HAP-1 (cell line): ENCODE measurements at regions not wholly inside any gene's neighbourhood (a gene's known extent, or its start where the extent isn't known, plus 50 kb on each side); places are given as distances from the start of the nearest gene placed in this dataset.
"Not testable (repeated sequence)": the region's sequence is repeated elsewhere in the genome, so short reads cannot be mapped to it uniquely, and the experiment has no call there.

ENCODE experiments used
- DNase-seq, 2 experiments: peaks; one replicate each; pipeline ENCODE4 v3.0.0-alpha.2; 2016 to 2020; ENCODE audit warnings: low spot score in 2 of 2
- H3K27me3 ChIP-seq: fragments of 250-450 bp; sonication (Bioruptor Pico); 2 replicates; pipeline ENCODE4 v1.5.1; 2020; ENCODE audit warnings: low read depth, mild to moderate bottlenecking, moderate library complexity
- H3K36me3 ChIP-seq: fragments of 250-450 bp; sonication (Bioruptor Pico); replicated peaks from 2 replicates; pipeline ENCODE4 v1.5.1; 2020; ENCODE audit warnings: mild to moderate bottlenecking
- H3K4me1 ChIP-seq: fragments of 250-450 bp; sonication (Bioruptor Pico); 2 replicates; pipeline ENCODE4 v1.5.1; 2020; ENCODE audit warnings: mild to moderate bottlenecking
- H3K4me3 ChIP-seq: fragments of 250-450 bp; sonication (Bioruptor Pico); 2 replicates; pipeline ENCODE4 v1.5.1; 2020; ENCODE audit warnings: mild to moderate bottlenecking, moderate library complexity
- H3K9me3 ChIP-seq: fragments of 250-450 bp; sonication (Bioruptor Pico); 2 replicates; pipeline ENCODE4 v1.5.1; 2020; ENCODE audit warnings: mild to moderate bottlenecking, moderate library complexity
- in situ Hi-C: fragments of 300-500 bp; cut with MboI; formaldehyde crosslinking; loops from 3 replicates; pipeline ENCODE4 v1.14.3; 2020; ENCODE audit warnings: low sequenced_read_pairs, inconsistent platforms, mixed read lengths

DNA sequence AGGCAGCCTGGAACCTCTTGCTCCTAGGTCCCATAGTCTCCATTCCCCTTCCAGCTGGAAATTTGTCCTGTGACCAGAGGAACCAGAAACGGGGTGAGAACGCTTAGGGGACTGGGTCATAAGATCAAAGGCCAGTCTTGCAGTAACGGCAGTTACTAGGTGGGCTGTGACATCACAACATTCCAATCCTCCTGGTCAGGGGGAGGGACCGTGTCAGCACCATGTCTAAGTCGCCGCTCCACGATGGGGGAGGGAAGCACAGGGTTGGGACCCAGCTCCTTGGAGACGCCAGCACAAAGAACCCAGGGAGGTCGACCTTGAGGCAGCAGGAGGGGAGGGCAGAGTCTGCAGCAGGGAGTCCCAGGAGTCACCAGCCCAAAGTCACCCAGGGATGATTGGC is 158.3 kb downstream of the GOLGA6L22 start:
- H3K36me3 ChIP-seq, H3K4me3 ChIP-seq, H3K9me3 ChIP-seq, in situ Hi-C loops, DNase-seq, H3K27me3 ChIP-seq, H3K4me1 ChIP-seq: not testable (repeated sequence)

DNA sequence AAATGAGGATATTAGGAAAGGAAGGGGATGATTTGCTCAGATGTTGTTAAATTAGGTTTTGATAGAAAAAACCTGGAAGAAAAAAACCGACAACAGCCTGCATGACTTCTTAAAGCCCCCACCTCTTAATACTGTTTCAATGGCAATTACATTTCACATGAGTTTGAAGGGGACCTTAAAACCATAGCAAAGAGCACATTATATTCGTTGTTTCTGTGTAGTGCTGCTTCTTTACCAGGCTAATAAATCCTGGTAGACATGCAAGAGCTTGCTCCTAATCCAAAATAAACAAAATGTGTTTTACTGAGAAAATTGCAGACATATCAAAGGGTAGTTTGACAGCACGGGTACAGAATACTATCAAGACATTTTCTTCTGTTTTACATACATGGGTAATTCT is 154.7 kb upstream of the NIPA1 start:
- H3K4me1 ChIP-seq, H3K4me3 ChIP-seq, in situ Hi-C loops, H3K36me3 ChIP-seq, H3K9me3 ChIP-seq, DNase-seq, H3K27me3 ChIP-seq: not testable (repeated sequence)

DNA sequence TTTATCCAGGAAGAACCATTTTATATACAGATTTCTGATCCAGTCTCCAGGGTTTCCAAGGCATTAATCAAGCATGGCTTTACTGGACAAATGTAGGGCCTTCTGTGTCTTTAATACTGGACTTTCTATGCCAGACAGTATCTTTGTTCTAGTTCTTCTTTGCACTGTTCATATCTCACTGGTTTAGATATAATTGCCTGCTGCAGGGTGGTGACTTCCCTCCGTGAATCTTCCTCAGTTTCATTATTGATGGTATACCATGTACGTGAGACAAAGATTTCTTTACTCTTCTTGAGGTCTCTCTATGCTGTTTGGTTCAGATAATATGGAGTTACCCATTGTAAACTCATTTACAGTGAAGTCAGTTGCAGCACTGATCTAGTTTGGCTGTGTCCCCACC is 146.5 kb upstream of the NIPA1 start:
- H3K4me1 ChIP-seq, H3K27me3 ChIP-seq, H3K4me3 ChIP-seq, DNase-seq, H3K9me3 ChIP-seq, in situ Hi-C loops, H3K36me3 ChIP-seq: not testable (repeated sequence)

DNA sequence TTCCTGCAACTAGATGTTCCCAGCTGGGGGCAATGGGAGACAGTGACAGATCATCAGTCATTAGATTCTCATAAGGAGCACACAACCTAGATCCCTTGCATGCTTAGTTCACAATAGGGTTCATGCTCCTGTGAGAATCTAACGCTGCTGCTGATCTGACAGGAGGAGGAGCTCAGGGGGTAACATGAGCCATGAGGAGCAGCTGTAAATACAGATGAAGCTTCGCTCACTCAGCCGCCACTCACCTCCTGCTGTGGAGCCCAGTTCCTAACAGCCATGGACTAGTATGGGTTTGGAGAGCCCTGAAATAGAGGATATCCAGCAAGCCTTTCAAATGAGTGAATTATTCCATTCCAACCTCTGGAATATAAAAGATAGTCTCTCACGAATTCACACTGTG is 137.0 kb upstream of the NIPA1 start:
- in situ Hi-C loops: not testable (repeated sequence)

DNA sequence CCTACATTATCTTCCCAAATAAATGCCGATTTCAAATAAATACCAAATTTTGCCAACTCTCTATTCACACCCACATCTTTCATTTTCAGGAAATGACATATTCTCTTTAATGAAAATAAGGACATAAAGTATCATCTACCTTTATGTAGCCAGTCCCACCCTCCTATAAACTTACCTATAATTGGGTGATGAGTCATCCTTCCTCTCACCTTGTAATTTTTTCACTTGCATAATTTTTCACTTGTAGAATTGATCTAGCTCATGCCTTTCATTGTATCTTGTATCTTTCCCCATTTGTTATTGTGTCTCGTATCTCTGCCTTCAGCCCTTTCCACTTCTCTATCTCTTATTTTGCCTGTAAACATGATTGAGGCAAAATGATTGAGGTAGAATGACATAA is 135.3 kb upstream of the NIPA1 start:
- DNase-seq, in situ Hi-C loops, H3K36me3 ChIP-seq: not testable (repeated sequence)

More for the DNA sequence above, 137.0 kb upstream of the NIPA1 start:
- not testable (repeated sequence) for DNase-seq, H3K36me3 ChIP-seq, H3K4me1 ChIP-seq, H3K4me3 ChIP-seq, H3K9me3 ChIP-seq, H3K27me3 ChIP-seq

DNA sequence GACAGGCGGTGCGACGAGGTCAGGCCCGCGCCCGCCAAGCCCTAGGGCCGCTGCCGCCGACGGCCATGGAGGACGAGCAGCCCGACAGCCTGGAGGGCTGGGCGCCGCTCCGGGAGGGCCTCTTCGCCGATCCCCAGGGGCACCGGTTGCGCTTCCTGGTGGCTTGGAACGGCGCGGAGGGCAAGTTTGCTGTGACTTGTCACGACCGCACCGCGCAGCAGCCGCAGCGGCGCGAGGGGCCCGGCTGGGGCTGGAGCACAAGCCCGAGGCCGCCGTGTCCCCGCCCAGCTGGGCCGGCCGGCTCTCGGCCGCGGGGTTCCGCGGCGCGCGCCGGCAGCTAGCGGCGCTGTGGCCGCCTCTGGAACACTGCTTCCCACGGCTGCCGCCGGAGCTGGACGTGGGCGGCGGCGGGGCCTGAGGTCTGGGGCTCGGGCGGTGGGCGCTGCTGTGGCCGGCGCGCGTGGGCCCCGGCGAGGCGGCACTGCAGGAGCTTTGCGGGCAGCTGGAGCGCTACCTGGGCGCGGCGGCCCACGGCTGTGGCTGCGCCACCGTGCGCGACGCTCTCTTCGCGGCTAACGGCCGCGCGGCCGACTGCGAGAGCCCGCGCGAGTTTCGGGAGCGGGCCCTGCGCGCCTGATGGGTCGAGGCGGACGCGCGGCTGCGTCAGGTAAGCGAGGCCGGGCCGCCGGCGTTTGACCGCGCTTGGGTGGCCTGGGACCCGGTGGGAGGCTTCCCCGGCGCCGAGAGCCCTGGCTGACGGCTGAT is 122.0 kb upstream of the NIPA1 start:
- H3K9me3 ChIP-seq, H3K4me1 ChIP-seq, in situ Hi-C loops, H3K36me3 ChIP-seq, H3K27me3 ChIP-seq: not testable (repeated sequence)
- H3K4me3 ChIP-seq: peak overlapping the region; percentile 35
- DNase-seq: peak in 1 of 2 experiments; percentile 58

More for the DNA sequence above, 135.3 kb upstream of the NIPA1 start:
- H3K4me3 ChIP-seq, H3K9me3 ChIP-seq, H3K27me3 ChIP-seq, H3K4me1 ChIP-seq: not testable (repeated sequence)

DNA sequence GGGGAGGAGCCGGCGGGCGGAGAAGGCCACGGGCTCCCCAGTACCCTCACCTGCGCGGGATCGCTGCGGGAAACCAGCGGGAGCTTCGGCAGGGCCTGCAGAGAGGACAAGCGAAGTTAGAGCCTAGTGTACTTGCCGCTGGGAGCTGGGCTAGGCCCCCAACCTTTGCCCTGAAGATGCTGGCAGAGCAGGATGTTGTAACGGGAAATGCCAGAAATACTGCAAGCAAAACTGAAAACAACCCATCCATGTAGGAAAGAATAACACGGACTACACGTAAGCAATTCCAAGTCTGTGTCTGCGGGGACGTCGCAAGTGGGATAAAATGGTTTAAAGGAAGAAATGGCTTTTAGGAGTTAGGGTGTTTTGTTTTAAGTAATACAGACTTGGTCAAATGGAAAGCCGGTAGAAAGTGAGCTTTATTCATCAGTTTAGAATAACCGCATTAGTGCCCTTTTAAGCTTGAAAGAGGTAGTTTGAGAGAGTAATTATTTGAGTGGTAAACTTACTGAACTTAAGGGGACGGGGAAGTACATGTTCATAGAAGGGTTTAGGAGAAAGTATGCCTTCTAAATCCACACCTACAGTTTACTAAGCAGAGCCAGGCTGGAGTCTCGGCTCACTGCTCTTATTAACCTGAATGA is 121.3 kb upstream of the NIPA1 start:
- H3K27me3 ChIP-seq, H3K9me3 ChIP-seq, in situ Hi-C loops, H3K36me3 ChIP-seq, H3K4me1 ChIP-seq: not testable (repeated sequence)
- peak in 1 of 2 experiments; percentile 26 for DNase-seq
- H3K4me3 ChIP-seq: peak overlapping the region; percentile 35

DNA sequence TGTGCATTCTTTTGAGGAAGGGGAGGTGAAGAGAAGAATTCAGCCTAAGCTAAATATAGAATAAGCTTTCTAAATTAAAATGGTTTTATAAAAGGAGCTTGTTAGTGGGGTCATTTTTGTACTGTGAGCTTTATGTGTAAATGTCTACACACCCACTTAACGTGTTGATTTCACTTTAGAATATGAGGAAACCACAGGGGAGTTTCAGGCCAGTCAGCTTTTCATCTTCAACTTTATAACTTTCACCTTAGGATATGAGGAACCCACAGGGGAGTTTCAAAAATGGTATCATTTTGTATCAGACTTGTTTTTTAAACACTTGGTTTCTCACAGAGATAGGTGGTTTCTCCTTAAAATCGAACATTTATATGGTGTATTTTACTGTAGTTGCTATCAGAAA is 120.7 kb upstream of the NIPA1 start:
- H3K27me3 ChIP-seq, H3K9me3 ChIP-seq, H3K4me1 ChIP-seq, H3K36me3 ChIP-seq, DNase-seq, in situ Hi-C loops: not testable (repeated sequence)
- peak overlapping the region; percentile 35 for H3K4me3 ChIP-seq

DNA sequence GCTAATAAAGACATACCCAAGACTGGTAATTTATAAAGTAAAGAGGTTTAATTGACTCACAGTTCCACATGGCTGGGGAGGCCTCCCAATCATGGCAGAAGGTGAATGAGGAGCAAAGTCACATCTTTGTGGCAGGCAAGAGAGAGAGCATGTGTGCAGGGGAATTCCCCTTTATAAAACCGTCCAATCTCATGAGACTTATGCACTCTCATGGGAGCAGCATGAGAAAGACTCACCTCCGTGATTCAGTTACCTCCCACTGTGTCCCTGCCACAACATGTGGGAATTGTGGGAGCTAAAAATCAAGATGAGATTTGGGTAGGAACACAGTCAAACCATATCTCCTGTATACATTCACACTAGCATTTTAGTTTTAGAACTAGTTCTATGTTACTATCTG is 101.7 kb upstream of the NIPA1 start:
- H3K9me3 ChIP-seq, DNase-seq, in situ Hi-C loops, H3K4me1 ChIP-seq, H3K27me3 ChIP-seq, H3K36me3 ChIP-seq, H3K4me3 ChIP-seq: not testable (repeated sequence)

DNA sequence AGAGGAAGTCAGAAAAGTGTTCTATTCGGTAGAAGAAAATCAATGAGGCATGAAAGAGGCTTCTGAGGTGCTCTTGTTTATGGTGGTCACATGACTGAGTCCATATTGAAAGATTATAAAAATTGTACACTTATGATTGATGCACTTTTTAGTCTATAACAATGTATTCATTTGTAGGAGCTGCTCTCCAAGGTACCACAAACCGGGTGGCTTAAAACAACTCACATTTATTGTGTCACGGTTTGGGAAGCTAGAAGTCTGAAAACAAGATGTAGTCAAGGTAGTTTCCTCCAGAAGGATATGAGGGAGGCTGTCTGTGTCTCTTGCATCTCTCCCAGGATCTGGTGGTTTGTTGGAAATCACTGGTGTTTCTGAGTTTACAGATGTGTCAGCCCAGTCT is 86.6 kb upstream of the NIPA1 start:
- in situ Hi-C loops, H3K9me3 ChIP-seq, H3K36me3 ChIP-seq, H3K27me3 ChIP-seq, H3K4me3 ChIP-seq, DNase-seq, H3K4me1 ChIP-seq: not testable (repeated sequence)

DNA sequence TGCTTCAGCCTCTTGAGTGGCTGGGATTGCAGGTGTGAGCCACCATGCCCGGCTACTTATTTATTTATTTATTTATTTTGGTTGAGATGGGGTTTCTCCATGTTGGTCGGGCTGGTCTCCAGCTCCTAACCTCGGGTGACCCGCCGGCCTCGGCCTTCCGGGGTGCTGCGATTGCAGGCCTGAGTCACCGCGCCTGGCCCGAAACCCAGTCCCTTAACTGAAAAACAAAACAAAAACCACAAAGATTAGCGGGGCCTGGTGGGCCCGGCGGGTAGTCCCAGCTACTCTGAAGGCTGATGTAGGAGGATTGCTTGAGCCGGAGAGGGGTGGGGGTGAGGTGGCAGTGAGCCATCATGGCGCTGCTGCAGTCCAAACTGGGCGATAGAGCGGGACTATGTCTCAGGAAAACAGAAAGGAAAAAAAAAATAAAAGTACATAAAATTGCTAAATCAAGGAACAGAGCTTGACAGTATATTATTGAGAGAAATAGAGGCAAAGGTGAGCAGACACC is 75.6 kb upstream of the NIPA1 start:
- not testable (repeated sequence) for H3K27me3 ChIP-seq

DNA sequence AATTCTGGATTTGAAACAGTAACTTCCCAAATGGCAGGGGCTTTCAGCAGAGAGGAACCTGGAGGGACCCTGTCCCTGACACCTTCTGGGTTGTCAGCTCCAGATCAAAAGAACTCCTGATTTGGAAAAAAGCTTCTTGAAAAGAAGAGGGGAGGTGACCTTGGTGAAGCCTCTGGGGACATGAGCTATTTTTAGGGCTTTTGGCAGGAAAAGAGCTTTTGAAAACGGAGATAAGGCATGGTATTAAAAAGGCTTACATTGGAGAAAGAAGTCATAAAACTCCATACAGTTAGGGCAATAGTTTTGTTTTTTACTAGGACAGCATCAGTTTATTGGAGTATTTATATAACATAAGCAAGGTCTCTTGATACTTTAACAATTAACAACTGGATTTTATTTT is 72.5 kb upstream of the NIPA1 start:
- peak overlapping the region; percentile 35 for H3K4me3 ChIP-seq
- H3K27me3 ChIP-seq, H3K9me3 ChIP-seq, in situ Hi-C loops, H3K36me3 ChIP-seq, H3K4me1 ChIP-seq, DNase-seq: not testable (repeated sequence)

More for the DNA sequence above, 75.6 kb upstream of the NIPA1 start:
- in situ Hi-C loops, H3K36me3 ChIP-seq, H3K4me3 ChIP-seq, H3K4me1 ChIP-seq, H3K9me3 ChIP-seq, DNase-seq: not testable (repeated sequence)

DNA sequence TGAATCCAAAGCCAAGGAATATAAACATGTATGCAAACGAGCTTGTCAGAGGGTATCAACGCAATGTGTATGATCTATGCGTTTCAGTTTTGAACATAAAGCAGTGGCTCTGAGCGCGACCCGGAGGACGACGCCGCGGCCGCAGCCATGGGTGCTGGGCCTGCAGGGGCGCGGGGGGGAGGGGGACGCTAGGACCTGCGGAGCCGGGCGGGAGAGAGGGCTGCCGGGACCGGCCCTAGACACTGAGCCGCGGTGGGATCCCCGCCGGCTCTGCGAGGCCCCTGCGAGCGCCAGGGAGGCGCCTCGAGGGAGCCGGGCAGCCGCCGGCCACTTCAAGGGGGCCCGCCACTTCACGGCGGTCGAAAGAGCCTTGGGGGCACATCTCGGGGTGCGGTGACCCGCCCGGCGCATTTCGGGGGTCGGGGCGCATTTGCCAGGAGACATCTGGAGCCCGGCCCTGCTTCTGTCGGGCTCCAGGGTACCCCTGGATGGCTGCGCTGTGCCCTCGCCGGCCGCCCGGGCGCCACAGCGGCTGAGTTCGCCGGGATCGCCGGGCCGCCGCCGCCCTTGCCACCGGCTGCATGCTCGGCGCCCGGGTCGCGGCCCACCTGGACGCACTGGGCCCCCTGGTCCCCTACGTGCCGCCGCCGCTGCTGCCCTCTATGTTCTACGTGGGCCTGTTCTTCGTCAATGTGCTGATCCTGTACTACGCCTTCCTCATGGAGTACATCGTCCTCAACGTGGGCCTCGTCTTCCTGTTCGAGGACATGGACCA is 71.9 kb upstream of the NIPA1 start:
- H3K9me3 ChIP-seq, H3K4me1 ChIP-seq, in situ Hi-C loops, H3K27me3 ChIP-seq, H3K36me3 ChIP-seq: not testable (repeated sequence)
- DNase-seq: peak; percentile 25 to 64
- H3K4me3 ChIP-seq: peak overlapping the region; percentile 40
